Gastroesophageal sphincter (tissue), 4 donors: ENCODE measurements at regions not wholly inside any gene's neighbourhood (a gene's known extent, or its start where the extent isn't known, plus 50 kb on each side); places are given as distances from the start of the nearest gene placed in this dataset.

Experiments
- ATAC-seq: fragments of 150-250 bp; one replicate; pipeline ENCODE4 v1.9.1; 2016; ENCODE audit warnings: mild to moderate bottlenecking, moderate library complexity
- H3K27ac ChIP-seq, 4 donors: fragments of 200-600 bp; sonication (generic) in 3 of 4; 1 replicate in 3 of 4; 2 replicates in 1 of 4; pipeline ENCODE4 v1.5.1; 2016 to 2019
- H3K27me3 ChIP-seq: fragments of 200-600 bp; sonication (generic); one replicate; pipeline ENCODE4 v1.5.1; 2019
- H3K36me3 ChIP-seq, 2 donors: fragments of 200-600 bp; sonication (generic); one replicate each; pipeline ENCODE4 v1.5.1; 2019; ENCODE audit warnings: control low read depth in 1 of 2
- H3K4me1 ChIP-seq, 3 donors: fragments of 200-600 bp; sonication (generic); 1 replicate in 2 of 3; 2 replicates in 1 of 3; pipeline ENCODE4 v1.5.1; 2016 to 2019; ENCODE audit warnings: control low read depth in 2 of 3
- H3K4me3 ChIP-seq, 2 donors: fragments of 200-600 bp; sonication (generic); one replicate each; pipeline ENCODE4 v1.5.1; 2019; ENCODE audit warnings: mild to moderate bottlenecking in 1 of 2, moderate library complexity in 1 of 2
- H3K9me3 ChIP-seq, 3 donors: fragments of 200-600 bp; sonication (generic); one replicate each; pipeline ENCODE4 v1.5.1; 2017 to 2019; ENCODE audit warnings: control low read depth in 2 of 3
- CTCF ChIP-seq, 4 experiments: fragments of 200-600 bp in 2 of 4; fragments of 450-650 bp in 2 of 4; sonication (generic) in 1 of 4; IDR thresholded peaks; one replicate each; pipeline ENCODE4 v1.5.1; 2017 to 2019; ENCODE audit warnings: antibody characterized with exemption in 4 of 4, mild to moderate bottlenecking in 2 of 4, moderate library complexity in 2 of 4
- EP300 ChIP-seq: sonication (generic); formaldehyde crosslinking; IDR thresholded peaks from one replicate; pipeline ENCODE4 v1.6.1; 2017; ENCODE audit warnings: antibody characterized with exemption, mild to moderate bottlenecking
- POLR2A ChIP-seq, 2 donors: fragments of 450-650 bp; IDR thresholded peaks; one replicate each; pipeline ENCODE4 v1.6.1; 2017; ENCODE audit warnings: antibody characterized with exemption in 2 of 2, mild to moderate bottlenecking in 2 of 2, moderate library complexity in 1 of 2
- POLR2AphosphoS5 ChIP-seq: sonication (generic); formaldehyde crosslinking; IDR thresholded peaks from one replicate; pipeline ENCODE4 v1.6.1; 2017; ENCODE audit warnings: antibody characterized with exemption
- WGBS, 2 donors: methylation state at CpG; one replicate each; pipeline ENCODE4 v1.1.5; 2018; ENCODE audit warnings: low coverage in 1 of 2; 5-methylcytosine and 5-hydroxymethylcytosine counted together

GRCh38 chr18:38456253-38456652 is 890.7 kb upstream of the CELF4 start:
- Histone ChIP-seq H3K27me3 (no peaks in the 10 kb centered on the region), H3K9me3 (no peaks in the 10 kb centered on the region), H3K4me3 (no peak overlapping the region), H3K27ac (no peak overlapping the region), H3K4me1 (no peaks in the 10 kb centered on the region), H3K36me3 (no peaks in the 10 kb centered on the region)
- ATAC-seq = no peak
- WGBS, 2 donors = 68 to 78% methylated on average over 5 of the region's 5 CpGs
- no peak for TF ChIP-seq EP300
- TF ChIP-seq POLR2A (IDR thresholded peaks at IDR 0.05) = no peak
- no peak for TF ChIP-seq POLR2AphosphoS5
- no peak for TF ChIP-seq CTCF (IDR thresholded peaks at IDR 0.05)

- Histone ChIP-seq H3K27ac (no peak overlapping the region), H3K36me3 (no peaks in the 10 kb centered on the region), H3K4me1 (no peaks in the 10 kb centered on the region), H3K27me3 (no peaks in the 10 kb centered on the region), H3K4me3 (no peak overlapping the region), H3K9me3 (no peaks in the 10 kb centered on the region)
- 71 to 100% methylated on average over 1 of the region's 1 CpG for WGBS, 2 donors
- no peak for ATAC-seq
- no peak for TF ChIP-seq CTCF (IDR thresholded peaks at IDR 0.05)
- no peak for TF ChIP-seq EP300
- no peak for TF ChIP-seq POLR2AphosphoS5
- TF ChIP-seq POLR2A (IDR thresholded peaks at IDR 0.05) = no peak
Measured at GRCh38 chr18:38454764-38455469, 889.3 kb upstream of the CELF4 start.

- ATAC-seq = no peak
Measured at GRCh38 chr18:38453880-38454279, 888.3 kb upstream of the CELF4 start.

GRCh38 chr18:38450876-38451275 is 885.3 kb upstream of the CELF4 start:
- no peak for ATAC-seq
- 42 to 49% methylated on average over 4 of the region's 4 CpGs for WGBS, 2 donors
- no peaks in the 10 kb centered on the region for H3K4me1 ChIP-seq

More at GRCh38 chr18:38453880-38454279, 888.3 kb upstream of the CELF4 start:
- no peaks in the 10 kb centered on the region for H3K4me1 ChIP-seq
- no peaks in the 10 kb centered on the region for H3K36me3 ChIP-seq
- no peak for TF ChIP-seq CTCF (IDR thresholded peaks at IDR 0.05)
- no peak for TF ChIP-seq POLR2A (IDR thresholded peaks at IDR 0.05)
- no peak for TF ChIP-seq POLR2AphosphoS5
- no peak for TF ChIP-seq EP300
- no peaks in the 10 kb centered on the region for H3K27me3 ChIP-seq
- no peak overlapping the region for H3K27ac ChIP-seq
- H3K4me3 ChIP-seq = no peak overlapping the region
- WGBS, 2 donors = 60 to 64% methylated on average over 4 to 5 of the region's 5 CpGs
- no peaks in the 10 kb centered on the region for H3K9me3 ChIP-seq

More at GRCh38 chr18:38450876-38451275, 885.3 kb upstream of the CELF4 start:
- no peak overlapping the region for H3K27ac ChIP-seq
- no peaks in the 10 kb centered on the region for H3K27me3 ChIP-seq
- no peaks in the 10 kb centered on the region for H3K9me3 ChIP-seq
- no peak for TF ChIP-seq POLR2A (IDR thresholded peaks at IDR 0.05)
- TF ChIP-seq CTCF (IDR thresholded peaks at IDR 0.05) = no peak
- TF ChIP-seq EP300 = no peak
- no peak for TF ChIP-seq POLR2AphosphoS5
- H3K36me3 ChIP-seq = no peaks in the 10 kb centered on the region
- H3K4me3 ChIP-seq = no peak overlapping the region
